ENCODE measurements at regions not wholly inside any gene's neighbourhood (a gene's known extent, or its start where the extent isn't known, plus 50 kb on each side); places are given as distances from the start of the nearest gene placed in this dataset.
"Not testable (repeated sequence)": the region's sequence is repeated elsewhere in the genome, so short reads cannot be mapped to it uniquely, and the experiment has no call there.

DNA sequence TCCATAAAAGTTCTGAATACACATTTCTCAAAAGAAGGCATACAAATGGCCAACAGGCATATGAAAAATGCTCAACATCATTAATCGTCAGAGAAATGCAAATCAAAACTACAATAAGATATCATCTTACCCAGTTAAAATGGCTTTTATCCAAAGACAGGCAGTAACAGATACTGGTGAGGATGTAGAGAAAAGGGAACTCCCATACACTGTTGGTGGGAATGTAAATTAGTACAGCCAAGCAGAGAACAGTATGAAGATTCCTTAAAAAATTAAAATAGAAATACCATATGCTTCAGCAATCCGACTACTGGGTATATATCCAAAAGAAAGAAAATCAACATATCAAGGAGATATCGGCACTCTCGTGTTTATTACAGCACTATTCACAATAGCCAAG, 1312.5 kb downstream of the DSC3 start:
- H3K4me2 ChIP-seq, result no peak overlapping the region
- H3K36me3 ChIP-seq (replicated peaks; ENCODE audit: insufficient read depth, low read depth), result no peaks in the 10 kb centered on the region
- no peaks in the 10 kb centered on the region for H3K79me2 ChIP-seq
- H3K27ac ChIP-seq, result no peak overlapping the region
- no peaks in the 10 kb centered on the region for H3K27me3 ChIP-seq
- H3K9me2 ChIP-seq (replicated peaks; ENCODE audit: insufficient read depth), result no peaks in the 10 kb centered on the region
- no peaks in the 10 kb centered on the region for H3K9me3 ChIP-seq (ENCODE audit: low read depth)
- no peak overlapping the region for H2AFZ ChIP-seq
- no peaks in the 10 kb centered on the region for H4K20me1 ChIP-seq (ENCODE audit: insufficient read depth, poor library complexity, severe bottlenecking)
- H3K4me3 ChIP-seq, result no peak overlapping the region
- 94% methylated on average over 4 of the region's 4 CpGs for WGBS (ENCODE audit: low lambda C conversion rate, missing lambda C conversion rate)
- DNase-seq (ENCODE audit: low spot score), result no peak
- no peaks in the 10 kb centered on the region for H3K4me1 ChIP-seq (ENCODE audit: insufficient read depth)
- TF ChIP-seq EZH2phosphoT487 (IDR thresholded peaks at IDR 0.05; ENCODE audit: low read depth, severe bottlenecking, unreplicated experiment), result no peak
- TF ChIP-seq, protein P1, sequence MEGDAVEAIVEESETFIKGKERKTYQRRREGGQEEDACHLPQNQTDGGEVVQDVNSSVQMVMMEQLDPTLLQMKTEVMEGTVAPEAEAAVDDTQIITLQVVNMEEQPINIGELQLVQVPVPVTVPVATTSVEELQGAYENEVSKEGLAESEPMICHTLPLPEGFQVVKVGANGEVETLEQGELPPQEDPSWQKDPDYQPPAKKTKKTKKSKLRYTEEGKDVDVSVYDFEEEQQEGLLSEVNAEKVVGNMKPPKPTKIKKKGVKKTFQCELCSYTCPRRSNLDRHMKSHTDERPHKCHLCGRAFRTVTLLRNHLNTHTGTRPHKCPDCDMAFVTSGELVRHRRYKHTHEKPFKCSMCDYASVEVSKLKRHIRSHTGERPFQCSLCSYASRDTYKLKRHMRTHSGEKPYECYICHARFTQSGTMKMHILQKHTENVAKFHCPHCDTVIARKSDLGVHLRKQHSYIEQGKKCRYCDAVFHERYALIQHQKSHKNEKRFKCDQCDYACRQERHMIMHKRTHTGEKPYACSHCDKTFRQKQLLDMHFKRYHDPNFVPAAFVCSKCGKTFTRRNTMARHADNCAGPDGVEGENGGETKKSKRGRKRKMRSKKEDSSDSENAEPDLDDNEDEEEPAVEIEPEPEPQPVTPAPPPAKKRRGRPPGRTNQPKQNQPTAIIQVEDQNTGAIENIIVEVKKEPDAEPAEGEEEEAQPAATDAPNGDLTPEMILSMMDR (IDR thresholded peaks at IDR 0.05; ENCODE audit: poor library complexity), result no peak
- no peak for TF ChIP-seq EZH2 (IDR thresholded peaks at IDR 0.05; ENCODE audit: borderline replicate concordance)

- H3K4me3 ChIP-seq, result no peak overlapping the region
- H4K20me1 ChIP-seq (ENCODE audit: insufficient read depth, poor library complexity, severe bottlenecking), result no peaks in the 10 kb centered on the region
- no peaks in the 10 kb centered on the region for H3K79me2 ChIP-seq
- H3K27me3 ChIP-seq, result no peaks in the 10 kb centered on the region
- DNase-seq (ENCODE audit: low spot score), result no peak
- no peaks in the 10 kb centered on the region for H3K9me2 ChIP-seq (replicated peaks; ENCODE audit: insufficient read depth)
- no peaks in the 10 kb centered on the region for H3K4me1 ChIP-seq (ENCODE audit: insufficient read depth)
- H3K36me3 ChIP-seq (replicated peaks; ENCODE audit: insufficient read depth, low read depth), result no peaks in the 10 kb centered on the region
- no peak overlapping the region for H3K4me2 ChIP-seq
- TF ChIP-seq, protein P1 (IDR thresholded peaks at IDR 0.05; ENCODE audit: poor library complexity), result no peak
- TF ChIP-seq EZH2phosphoT487 (IDR thresholded peaks at IDR 0.05; ENCODE audit: low read depth, severe bottlenecking, unreplicated experiment) (no peak), EZH2 (IDR thresholded peaks at IDR 0.05; ENCODE audit: borderline replicate concordance) (no peak)
- H2AFZ ChIP-seq, result no peak overlapping the region
- no peaks in the 10 kb centered on the region for H3K9me3 ChIP-seq (ENCODE audit: low read depth)
- no peak overlapping the region for H3K27ac ChIP-seq
- 26% methylated on average over 2 of the region's 2 CpGs for WGBS (ENCODE audit: low lambda C conversion rate, missing lambda C conversion rate)
Observed at GRCh38 chr18:29726646-29727045, 1315.9 kb downstream of the DSC3 start.

- DNase-seq (ENCODE audit: low spot score); H3K4me2 ChIP-seq; H3K4me1 ChIP-seq (ENCODE audit: insufficient read depth); H3K27me3 ChIP-seq; H3K36me3 ChIP-seq (replicated peaks; ENCODE audit: insufficient read depth, low read depth); H3K27ac ChIP-seq; H3K9me2 ChIP-seq (replicated peaks; ENCODE audit: insufficient read depth); H3K9me3 ChIP-seq (ENCODE audit: low read depth); H3K4me3 ChIP-seq; H2AFZ ChIP-seq; H4K20me1 ChIP-seq (ENCODE audit: insufficient read depth, poor library complexity, severe bottlenecking); H3K79me2 ChIP-seq: not testable (repeated sequence)
- WGBS (ENCODE audit: low lambda C conversion rate, missing lambda C conversion rate), result 96% methylated on average over 20 of the region's 21 CpGs
Observed at GRCh38 chr18:29723486-29723885, 1319.1 kb downstream of the DSC3 start.

- not testable (repeated sequence) for H3K9me3 ChIP-seq (ENCODE audit: low read depth); H2AFZ ChIP-seq; H3K27ac ChIP-seq; H3K79me2 ChIP-seq; DNase-seq (ENCODE audit: low spot score); H3K4me3 ChIP-seq; H3K9me2 ChIP-seq (replicated peaks; ENCODE audit: insufficient read depth); H3K27me3 ChIP-seq; H4K20me1 ChIP-seq (ENCODE audit: insufficient read depth, poor library complexity, severe bottlenecking); H3K4me1 ChIP-seq (ENCODE audit: insufficient read depth); H3K36me3 ChIP-seq (replicated peaks; ENCODE audit: insufficient read depth, low read depth); H3K4me2 ChIP-seq
- 91% methylated on average over 8 of the region's 8 CpGs for WGBS (ENCODE audit: low lambda C conversion rate, missing lambda C conversion rate)
Observed at GRCh38 chr18:29715960-29716359, 1326.6 kb downstream of the DSC3 start.

GRCh38 chr18:29712785-29713184, 1329.8 kb downstream of the DSC3 start:
- WGBS (ENCODE audit: low lambda C conversion rate, missing lambda C conversion rate), result 81% methylated on average over 5 of the region's 5 CpGs
- DNase-seq (ENCODE audit: low spot score), result no peak
- no peaks in the 10 kb centered on the region for H3K4me1 ChIP-seq (ENCODE audit: insufficient read depth)
- H3K36me3 ChIP-seq (replicated peaks; ENCODE audit: insufficient read depth, low read depth), result no peaks in the 10 kb centered on the region
- no peaks in the 10 kb centered on the region for H4K20me1 ChIP-seq (ENCODE audit: insufficient read depth, poor library complexity, severe bottlenecking)
- H3K9me2 ChIP-seq (replicated peaks; ENCODE audit: insufficient read depth), result no peaks in the 10 kb centered on the region
- no peaks in the 10 kb centered on the region for H3K27me3 ChIP-seq
- H3K9me3 ChIP-seq (ENCODE audit: low read depth), result no peaks in the 10 kb centered on the region
- no peak overlapping the region for H3K4me2 ChIP-seq
- H2AFZ ChIP-seq, result no peak overlapping the region
- TF ChIP-seq EZH2 (IDR thresholded peaks at IDR 0.05; ENCODE audit: borderline replicate concordance), result no peak
- TF ChIP-seq, protein P1 (IDR thresholded peaks at IDR 0.05; ENCODE audit: poor library complexity), result no peak
- TF ChIP-seq EZH2phosphoT487 (IDR thresholded peaks at IDR 0.05; ENCODE audit: low read depth, severe bottlenecking, unreplicated experiment), result no peak
- no peaks in the 10 kb centered on the region for H3K79me2 ChIP-seq
- H3K27ac ChIP-seq, result no peak overlapping the region
- H3K4me3 ChIP-seq, result no peak overlapping the region

All from hepatocyte (in vitro differentiated cells).